HFFc6 (cell line): ENCODE measurements at regions not wholly inside any gene's neighbourhood (a gene's known extent, or its start where the extent isn't known, plus 50 kb on each side); places are given as distances from the start of the nearest gene placed in this dataset.
A peak's percentile ranks its signal among the peaks of the same experiment; 100 is the strongest.

Experiments used
- DNase-seq: peaks from one replicate; pipeline ENCODE4 v3.0.0-alpha.2; 2018
- H3K27ac Mint-ChIP-seq: 2 replicates; pipeline ENCODE4 v1.8.0; 2020; ENCODE audit warnings: mild to moderate bottlenecking, mixed read lengths
- H3K27me3 Mint-ChIP-seq: 2 replicates; pipeline ENCODE4 v1.8.0; 2021; ENCODE audit warnings: mild to moderate bottlenecking, moderate library complexity, mixed read lengths; ENCODE audit not compliant: insufficient read depth
- H3K36me3 Mint-ChIP-seq: 2 replicates; pipeline ENCODE4 v1.8.0; 2021; ENCODE audit warnings: low read depth, mixed read lengths
- H3K4me1 Mint-ChIP-seq: 2 replicates; pipeline ENCODE4 v1.8.0; 2020; ENCODE audit warnings: low read depth, mixed read lengths
- H3K4me3 Mint-ChIP-seq: 2 replicates; pipeline ENCODE4 v1.8.0; 2020; ENCODE audit warnings: mild to moderate bottlenecking, moderate library complexity, mixed read lengths
- H3K9me3 Mint-ChIP-seq: 2 replicates; pipeline ENCODE4 v1.8.0; 2020; ENCODE audit warnings: mild to moderate bottlenecking, mixed read lengths
- TF ChIP-seq, protein P1 (sequence below): fragments of 200-600 bp; sonication (generic); IDR thresholded peaks from 2 replicates; pipeline ENCODE4 v1.5.0; 2021; ENCODE audit warnings: antibody characterized with exemption, mild to moderate bottlenecking

DNA sequence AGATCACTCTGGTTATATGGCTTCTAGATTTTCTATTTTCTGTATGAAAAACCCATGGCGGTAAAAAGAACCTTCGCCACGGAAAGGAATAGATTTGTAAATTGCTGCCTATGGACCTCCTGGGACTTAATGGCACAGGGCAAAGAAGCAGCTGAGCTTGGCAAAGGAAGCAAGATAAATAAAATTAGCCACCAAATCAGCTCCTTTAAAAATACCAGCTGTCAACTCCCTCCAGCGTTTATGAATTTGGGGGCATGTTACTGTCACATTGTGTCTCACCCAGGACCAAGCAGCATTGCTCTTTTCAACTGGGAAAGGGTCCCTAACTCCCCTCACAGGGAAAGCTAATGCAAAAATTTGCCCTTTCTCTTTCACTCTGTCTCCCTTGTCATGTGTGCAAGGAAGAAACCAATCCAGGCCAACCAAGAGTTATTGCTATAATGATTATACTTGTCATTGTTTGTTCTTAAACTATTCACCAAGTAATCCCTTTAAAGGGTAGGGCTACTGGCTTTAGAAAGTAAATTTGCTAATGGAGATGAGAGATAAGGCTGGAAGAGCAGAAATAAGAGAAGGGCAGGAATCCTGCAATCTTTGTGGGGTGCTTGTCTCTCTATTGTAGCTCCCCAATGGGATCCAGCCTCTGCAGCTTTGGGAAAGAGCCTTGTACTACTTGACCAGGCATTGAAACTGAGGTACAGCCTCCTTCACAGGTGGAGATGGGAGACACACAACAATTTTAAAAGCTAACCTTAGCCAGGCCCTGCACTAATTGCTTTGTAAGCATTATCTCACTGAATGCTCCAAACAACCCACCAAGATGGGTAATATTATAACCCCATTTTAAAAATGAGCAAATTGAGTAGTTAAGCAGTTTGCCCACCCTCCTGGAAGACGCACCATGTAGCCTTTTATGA is 119.1 kb upstream of the KLF7 start:
- Mint-ChIP-seq H3K36me3 (no peaks in the 10 kb centered on the region), H3K27ac (no peak overlapping the region), H3K27me3 (no peaks in the 10 kb centered on the region), H3K4me1 (peaks cover 31% of the 10 kb centered on the region), H3K4me3 (no peak overlapping the region), H3K9me3 (no peaks in the 10 kb centered on the region)
- TF ChIP-seq, protein P1, sequence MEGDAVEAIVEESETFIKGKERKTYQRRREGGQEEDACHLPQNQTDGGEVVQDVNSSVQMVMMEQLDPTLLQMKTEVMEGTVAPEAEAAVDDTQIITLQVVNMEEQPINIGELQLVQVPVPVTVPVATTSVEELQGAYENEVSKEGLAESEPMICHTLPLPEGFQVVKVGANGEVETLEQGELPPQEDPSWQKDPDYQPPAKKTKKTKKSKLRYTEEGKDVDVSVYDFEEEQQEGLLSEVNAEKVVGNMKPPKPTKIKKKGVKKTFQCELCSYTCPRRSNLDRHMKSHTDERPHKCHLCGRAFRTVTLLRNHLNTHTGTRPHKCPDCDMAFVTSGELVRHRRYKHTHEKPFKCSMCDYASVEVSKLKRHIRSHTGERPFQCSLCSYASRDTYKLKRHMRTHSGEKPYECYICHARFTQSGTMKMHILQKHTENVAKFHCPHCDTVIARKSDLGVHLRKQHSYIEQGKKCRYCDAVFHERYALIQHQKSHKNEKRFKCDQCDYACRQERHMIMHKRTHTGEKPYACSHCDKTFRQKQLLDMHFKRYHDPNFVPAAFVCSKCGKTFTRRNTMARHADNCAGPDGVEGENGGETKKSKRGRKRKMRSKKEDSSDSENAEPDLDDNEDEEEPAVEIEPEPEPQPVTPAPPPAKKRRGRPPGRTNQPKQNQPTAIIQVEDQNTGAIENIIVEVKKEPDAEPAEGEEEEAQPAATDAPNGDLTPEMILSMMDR = no peak
- peak; percentile 64 for DNase-seq

DNA sequence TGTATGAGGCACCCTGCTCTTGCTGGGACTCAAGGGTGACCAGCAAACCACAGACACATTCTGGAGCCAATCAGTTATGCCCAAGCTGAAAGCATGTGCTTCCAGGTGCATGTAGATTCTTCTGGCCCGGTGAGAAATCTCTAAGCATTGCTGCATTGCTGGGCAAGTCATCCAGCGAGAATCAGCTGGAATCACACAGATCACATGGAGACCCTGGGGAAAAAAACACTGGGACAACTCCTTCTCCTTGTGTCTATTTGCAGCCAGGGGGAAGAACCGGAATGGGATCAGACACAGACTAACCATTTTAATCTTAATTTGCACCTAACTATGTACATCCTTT is 119.7 kb upstream of the KLF7 start:
- TF ChIP-seq, protein P1 = no peak
- Mint-ChIP-seq H3K4me3 (no peak overlapping the region), H3K9me3 (no peaks in the 10 kb centered on the region), H3K36me3 (no peaks in the 10 kb centered on the region), H3K27me3 (no peaks in the 10 kb centered on the region), H3K4me1 (peaks cover 31% of the 10 kb centered on the region), H3K27ac (no peak overlapping the region)
- DNase-seq = no peak

DNA sequence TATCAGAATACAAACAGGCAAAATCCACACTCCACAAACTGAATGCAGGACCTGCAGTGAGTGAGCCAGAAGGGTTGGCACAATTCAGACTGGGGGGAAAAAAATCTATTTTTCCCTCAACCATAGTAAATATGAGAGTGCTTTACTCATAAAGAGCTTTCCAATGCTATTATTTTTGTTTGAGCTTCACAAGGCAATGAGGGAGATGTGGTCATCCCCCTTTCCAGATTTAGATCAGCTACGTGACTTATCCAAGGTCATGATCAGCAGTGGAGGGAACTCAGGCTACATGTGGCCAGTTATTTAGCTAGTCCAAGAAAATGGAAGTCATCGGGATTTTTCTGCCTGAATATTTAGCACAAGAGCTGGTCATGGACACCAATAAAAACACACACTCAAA is 120.4 kb upstream of the KLF7 start:
- no peak overlapping the region for H3K4me3 Mint-ChIP-seq
- no peaks in the 10 kb centered on the region for H3K36me3 Mint-ChIP-seq
- H3K9me3 Mint-ChIP-seq = no peaks in the 10 kb centered on the region
- TF ChIP-seq, protein P1 = no peak
- H3K27ac Mint-ChIP-seq = no peak overlapping the region
- no peak for DNase-seq
- no peaks in the 10 kb centered on the region for H3K27me3 Mint-ChIP-seq
- peaks cover 31% of the 10 kb centered on the region for H3K4me1 Mint-ChIP-seq

DNA sequence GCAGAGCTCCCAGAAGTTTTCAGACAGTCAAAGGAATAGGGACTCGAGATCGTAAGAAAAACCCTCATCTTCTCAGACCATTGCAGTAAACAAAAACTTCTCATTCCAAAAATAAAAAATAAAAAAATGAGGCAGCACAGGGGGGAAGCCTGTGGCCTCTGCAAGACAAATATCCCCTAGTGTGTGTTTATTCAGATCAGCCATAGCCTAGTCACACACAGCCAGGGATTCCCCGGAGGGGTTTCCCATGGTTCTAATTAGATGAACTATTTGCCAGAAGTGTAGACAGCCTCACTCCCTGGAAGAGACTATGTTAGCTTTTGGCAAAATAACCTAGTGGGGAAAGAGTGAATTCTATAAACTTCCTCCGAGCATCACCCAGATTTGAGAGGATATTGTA is 122.9 kb upstream of the KLF7 start:
- no peaks in the 10 kb centered on the region for H3K36me3 Mint-ChIP-seq
- H3K4me1 Mint-ChIP-seq = peaks cover 21% of the 10 kb centered on the region
- no peak overlapping the region for H3K4me3 Mint-ChIP-seq
- H3K27me3 Mint-ChIP-seq = no peaks in the 10 kb centered on the region
- TF ChIP-seq, protein P1 = no peak
- no peak overlapping the region for H3K27ac Mint-ChIP-seq
- H3K9me3 Mint-ChIP-seq = no peaks in the 10 kb centered on the region
- DNase-seq = no peak

DNA sequence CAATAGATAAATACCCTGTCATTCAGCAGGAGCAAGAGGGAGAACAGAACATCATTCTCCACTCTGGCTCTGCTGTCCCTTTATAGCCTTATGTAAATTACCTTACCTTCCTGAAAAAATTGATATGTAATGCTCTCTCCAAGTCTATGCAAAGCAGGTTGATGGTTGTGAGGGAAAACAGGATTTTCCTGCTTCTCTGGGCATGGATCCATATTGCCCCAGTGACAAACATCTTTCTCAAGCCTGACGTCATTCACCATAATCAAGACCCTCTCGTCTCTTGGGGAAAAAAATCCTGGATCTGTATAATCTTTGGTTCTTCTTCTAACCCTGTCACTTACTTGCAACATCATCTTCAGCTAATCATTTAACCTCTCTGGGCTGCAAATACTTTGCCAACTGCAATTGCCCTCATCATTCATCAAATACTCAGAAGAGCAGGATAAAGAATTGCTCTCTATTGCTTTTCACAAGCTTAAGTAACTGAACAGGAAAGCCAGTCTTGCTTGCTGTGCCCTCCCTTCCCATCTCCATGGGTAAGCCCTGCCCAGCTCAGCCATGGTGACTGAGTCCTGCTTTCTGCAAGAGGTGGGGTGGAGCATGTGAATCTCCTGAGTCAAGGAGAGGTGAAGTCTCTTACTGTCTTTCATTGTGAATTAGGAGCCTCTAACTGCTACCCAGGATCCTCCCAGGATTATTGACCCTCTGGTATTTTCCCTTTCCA is 123.7 kb upstream of the KLF7 start:
- TF ChIP-seq, protein P1 = no peak
- peaks cover 20% of the 10 kb centered on the region for H3K4me1 Mint-ChIP-seq
- no peak overlapping the region for H3K4me3 Mint-ChIP-seq
- DNase-seq = no peak
- H3K27me3 Mint-ChIP-seq = no peaks in the 10 kb centered on the region
- no peak overlapping the region for H3K27ac Mint-ChIP-seq
- no peaks in the 10 kb centered on the region for H3K36me3 Mint-ChIP-seq
- no peaks in the 10 kb centered on the region for H3K9me3 Mint-ChIP-seq
